Keratinocyte (primary cell): ENCODE measurements at regions not wholly inside any gene's neighbourhood (a gene's known extent, or its start where the extent isn't known, plus 50 kb on each side); places are given as distances from the start of the nearest gene placed in this dataset.

Source experiments
- DNase-seq: peaks from one replicate; pipeline ENCODE4 v3.0.0-alpha.2; 2011; ENCODE audit warnings: low read depth, missing footprints, low spot score
- FAIRE-seq: peaks from 2 replicates; lab custom pipeline; 2011; peaks lifted over from hg19 to GRCh38; lab: Jason Lieb, UNC
- H2AFZ ChIP-seq: 2 replicates; pipeline ENCODE4 v1.6.0; 2012; ENCODE audit warnings: low read length, control low read depth, inconsistent platforms; ENCODE audit not compliant: control insufficient read depth
- H3K27ac ChIP-seq: 2 replicates; pipeline ENCODE4 v1.5.1; 2011; ENCODE audit warnings: low read length; ENCODE audit not compliant: control insufficient read depth, insufficient read depth
- H3K27me3 ChIP-seq: 3 replicates; pipeline ENCODE4 v1.6.0; 2011; ENCODE audit warnings: low read length; ENCODE audit not compliant: control insufficient read depth, insufficient read depth; ENCODE audit errors: extremely low read depth
- H3K36me3 ChIP-seq, 2 experiments: 2 replicates in 1 of 2; 3 replicates in 1 of 2; pipeline ENCODE4 v1.5.1; 2011; ENCODE audit warnings: low read length in 2 of 2, mild to moderate bottlenecking in 1 of 2; ENCODE audit not compliant: control insufficient read depth in 2 of 2, insufficient read depth in 2 of 2; ENCODE audit errors: extremely low read depth in 1 of 2
- H3K4me1 ChIP-seq: 3 replicates; pipeline ENCODE4 v1.5.1; 2011; ENCODE audit warnings: low read length; ENCODE audit not compliant: control insufficient read depth, insufficient read depth; ENCODE audit errors: extremely low read depth
- H3K4me2 ChIP-seq: 3 replicates; pipeline ENCODE4 v1.6.0; 2011; ENCODE audit warnings: low read depth, low read length; ENCODE audit not compliant: control insufficient read depth, insufficient read depth; ENCODE audit errors: extremely low read depth
- H3K4me3 ChIP-seq, 3 experiments: fragments of 200-600 bp in 1 of 3; sonication (generic) in 1 of 3; 2 replicates in 2 of 3; 3 replicates in 1 of 3; pipeline ENCODE4 v1.5.1; 2011 to 2016; ENCODE audit warnings: low read length in 3 of 3, mild to moderate bottlenecking in 3 of 3, control low read depth in 2 of 3, inconsistent platforms in 1 of 3, low read depth in 1 of 3, mixed read lengths in 1 of 3, mixed run types in 1 of 3, moderate library complexity in 1 of 3; ENCODE audit not compliant: control insufficient read depth in 2 of 3, insufficient read depth in 2 of 3; ENCODE audit errors: extremely low read depth in 1 of 3
- H3K79me2 ChIP-seq: 2 replicates; pipeline ENCODE4 v1.6.0; 2012; ENCODE audit warnings: low read length; ENCODE audit not compliant: control insufficient read depth, insufficient read depth
- H3K9ac ChIP-seq: 3 replicates; pipeline ENCODE4 v1.6.0; 2011; ENCODE audit warnings: low read length; ENCODE audit not compliant: control insufficient read depth, insufficient read depth; ENCODE audit errors: extremely low read depth
- H3K9me1 ChIP-seq: 3 replicates; pipeline ENCODE4 v1.6.0; 2011; ENCODE audit warnings: low read length; ENCODE audit not compliant: control insufficient read depth, insufficient read depth; ENCODE audit errors: extremely low read depth
- H3K9me3 ChIP-seq: 2 replicates; pipeline ENCODE4 v1.5.1; 2012; ENCODE audit warnings: low read depth, low read length; ENCODE audit not compliant: control insufficient read depth
- H4K20me1 ChIP-seq: 3 replicates; pipeline ENCODE4 v1.6.0; 2011; ENCODE audit warnings: low read length; ENCODE audit not compliant: control insufficient read depth, insufficient read depth; ENCODE audit errors: extremely low read depth
- CTCF ChIP-seq, 3 experiments: IDR thresholded peaks in 1 of 3; conservative IDR thresholded peaks in 1 of 3; optimal IDR thresholded peaks in 1 of 3; 2 replicates in 2 of 3; 3 replicates in 1 of 3; pipeline versions ENCODE3 to v1.5.1; 2011; ENCODE audit warnings: low read length in 3 of 3, mild to moderate bottlenecking in 3 of 3, moderate library complexity in 2 of 3, control low read depth in 1 of 3, inconsistent platforms in 1 of 3; ENCODE audit not compliant: insufficient read depth in 2 of 3; ENCODE audit errors: extremely low read depth in 1 of 3
- EZH2 ChIP-seq: IDR thresholded peaks from one replicate; pipeline ENCODE4 v1.6.1; 2012; ENCODE audit warnings: inconsistent platforms, mild to moderate bottlenecking, low read length, moderate library complexity
- dilution Hi-C: fragments of 300-500 bp; cut with MboI; formaldehyde crosslinking; loops from one replicate; pipeline ENCODE4 v1.7.0; 2020; ENCODE audit warnings: low sequenced_read_pairs; ENCODE audit not compliant: extremely low pct_ligation_motif_present

GRCh38 chr4:100124715-100125114 is 65.6 kb downstream of the DDIT4L start:
- FAIRE-seq = no peak
- no peak for TF ChIP-seq EZH2
- no peak for TF ChIP-seq CTCF (optimal IDR thresholded peaks at IDR 0.05 in 1 of 3, IDR thresholded peaks at IDR 0.05 in 1 of 3, conservative IDR thresholded peaks at IDR 0.05 in 1 of 3; ENCODE audit: extremely low read depth in 1 of 3, insufficient read depth in 2 of 3, low read length in 3 of 3)
- no peaks in the 10 kb centered on the region for H3K9me3 ChIP-seq

GRCh38 chr4:100118181-100118580 is 72.1 kb downstream of the DDIT4L start:
- H2AFZ ChIP-seq = no peak overlapping the region
- DNase-seq = no peak

More at GRCh38 chr4:100124715-100125114, 65.6 kb downstream of the DDIT4L start:
- no peaks in the 10 kb centered on the region for H3K4me1 ChIP-seq
- H3K79me2 ChIP-seq = no peaks in the 10 kb centered on the region
- DNase-seq = no peak
- no peaks in the 10 kb centered on the region for H3K9me1 ChIP-seq
- no peak overlapping the region for H3K9ac ChIP-seq
- no peaks in the 10 kb centered on the region for H3K36me3 ChIP-seq
- no peaks in the 10 kb centered on the region for H4K20me1 ChIP-seq
- dilution Hi-C loops = no loop called here
- no peak overlapping the region for H3K4me3 ChIP-seq
- H3K27ac ChIP-seq = no peak overlapping the region
- H3K27me3 ChIP-seq = no peaks in the 10 kb centered on the region
- H2AFZ ChIP-seq = no peak overlapping the region
- H3K4me2 ChIP-seq = no peak overlapping the region

More at GRCh38 chr4:100118181-100118580, 72.1 kb downstream of the DDIT4L start:
- Histone ChIP-seq H3K27ac (no peak overlapping the region), H3K9me3 (no peaks in the 10 kb centered on the region), H3K4me3 (no peak overlapping the region), H4K20me1 (no peaks in the 10 kb centered on the region), H3K4me1 (no peaks in the 10 kb centered on the region), H3K9ac (no peak overlapping the region), H3K36me3 (no peaks in the 10 kb centered on the region), H3K79me2 (no peaks in the 10 kb centered on the region), H3K9me1 (no peaks in the 10 kb centered on the region), H3K27me3 (no peaks in the 10 kb centered on the region), H3K4me2 (no peak overlapping the region)
- FAIRE-seq = no peak
- dilution Hi-C loops = no loop called here
- TF ChIP-seq CTCF (optimal IDR thresholded peaks at IDR 0.05 in 1 of 3, IDR thresholded peaks at IDR 0.05 in 1 of 3, conservative IDR thresholded peaks at IDR 0.05 in 1 of 3; ENCODE audit: extremely low read depth in 1 of 3, insufficient read depth in 2 of 3, low read length in 3 of 3) (no peak), EZH2 (no peak)
